Endothelial cell (in vitro differentiated cells): ENCODE measurements at regions not wholly inside any gene's neighbourhood (a gene's known extent, or its start where the extent isn't known, plus 50 kb on each side); places are given as distances from the start of the nearest gene placed in this dataset.
"Not testable (repeated sequence)": the region's sequence is repeated elsewhere in the genome, so short reads cannot be mapped to it uniquely, and the experiment has no call there.

Source experiments
- DNase-seq: peaks from one replicate; pipeline ENCODE4 v3.0.0; 2021; ENCODE audit warnings: low spot score
- H3K27ac Mint-ChIP-seq: one replicate; pipeline ENCODE4 v1.8.0; 2021; ENCODE audit warnings: mixed read lengths, inconsistent platforms; ENCODE audit not compliant: unreplicated experiment
- H3K27me3 Mint-ChIP-seq: one replicate; pipeline ENCODE4 v1.8.0; 2021; ENCODE audit warnings: mild to moderate bottlenecking, moderate library complexity, mixed read lengths, inconsistent platforms; ENCODE audit not compliant: unreplicated experiment
- H3K36me3 Mint-ChIP-seq: one replicate; pipeline ENCODE4 v1.8.0; 2021; ENCODE audit warnings: mild to moderate bottlenecking, low read depth, mixed read lengths, inconsistent platforms; ENCODE audit not compliant: unreplicated experiment
- H3K4me1 Mint-ChIP-seq: one replicate; pipeline ENCODE4 v1.8.0; 2021; ENCODE audit warnings: mild to moderate bottlenecking, mixed read lengths, inconsistent platforms; ENCODE audit not compliant: unreplicated experiment
- H3K4me3 Mint-ChIP-seq: one replicate; pipeline ENCODE4 v1.8.0; 2021; ENCODE audit warnings: mild to moderate bottlenecking, mixed read lengths, inconsistent platforms; ENCODE audit not compliant: unreplicated experiment
- H3K9me3 Mint-ChIP-seq: one replicate; pipeline ENCODE4 v1.8.0; 2021; ENCODE audit warnings: mixed read lengths, inconsistent platforms; ENCODE audit not compliant: unreplicated experiment
- TF ChIP-seq, protein P1 (sequence below): fragments of 200-600 bp; sonication (generic); IDR thresholded peaks from one replicate; pipeline ENCODE4 v1.5.0; 2021; ENCODE audit warnings: antibody characterized with exemption; ENCODE audit not compliant: unreplicated experiment

DNA sequence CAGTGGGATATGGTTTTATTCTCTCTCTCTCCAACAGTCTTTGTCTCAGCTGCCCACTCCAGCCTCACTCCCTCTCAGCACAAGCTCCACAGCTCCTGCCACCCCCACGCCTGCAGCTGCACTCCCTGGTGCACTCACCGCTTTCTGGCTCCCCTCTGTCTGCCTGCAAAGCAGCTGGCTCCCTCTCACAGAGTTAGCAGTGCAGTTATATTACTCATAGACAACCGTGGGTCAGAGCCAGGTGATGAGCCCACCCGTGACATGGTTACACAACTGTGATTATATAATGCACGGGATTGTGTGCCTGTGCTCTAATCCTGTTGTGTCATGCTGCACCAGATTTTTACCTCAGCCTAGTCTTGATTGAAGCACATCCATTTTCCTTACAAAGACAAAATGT, 276.9 kb upstream of the CHAC2 start:
- Mint-ChIP-seq H3K27me3 (peaks cover 2% of the 10 kb centered on the region), H3K36me3 (no peaks in the 10 kb centered on the region), H3K4me3 (no peak overlapping the region), H3K9me3 (no peaks in the 10 kb centered on the region), H3K4me1 (no peaks in the 10 kb centered on the region), H3K27ac (no peak overlapping the region)
- TF ChIP-seq, protein P1, sequence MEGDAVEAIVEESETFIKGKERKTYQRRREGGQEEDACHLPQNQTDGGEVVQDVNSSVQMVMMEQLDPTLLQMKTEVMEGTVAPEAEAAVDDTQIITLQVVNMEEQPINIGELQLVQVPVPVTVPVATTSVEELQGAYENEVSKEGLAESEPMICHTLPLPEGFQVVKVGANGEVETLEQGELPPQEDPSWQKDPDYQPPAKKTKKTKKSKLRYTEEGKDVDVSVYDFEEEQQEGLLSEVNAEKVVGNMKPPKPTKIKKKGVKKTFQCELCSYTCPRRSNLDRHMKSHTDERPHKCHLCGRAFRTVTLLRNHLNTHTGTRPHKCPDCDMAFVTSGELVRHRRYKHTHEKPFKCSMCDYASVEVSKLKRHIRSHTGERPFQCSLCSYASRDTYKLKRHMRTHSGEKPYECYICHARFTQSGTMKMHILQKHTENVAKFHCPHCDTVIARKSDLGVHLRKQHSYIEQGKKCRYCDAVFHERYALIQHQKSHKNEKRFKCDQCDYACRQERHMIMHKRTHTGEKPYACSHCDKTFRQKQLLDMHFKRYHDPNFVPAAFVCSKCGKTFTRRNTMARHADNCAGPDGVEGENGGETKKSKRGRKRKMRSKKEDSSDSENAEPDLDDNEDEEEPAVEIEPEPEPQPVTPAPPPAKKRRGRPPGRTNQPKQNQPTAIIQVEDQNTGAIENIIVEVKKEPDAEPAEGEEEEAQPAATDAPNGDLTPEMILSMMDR, result no peak
- DNase-seq, result no peak

DNA sequence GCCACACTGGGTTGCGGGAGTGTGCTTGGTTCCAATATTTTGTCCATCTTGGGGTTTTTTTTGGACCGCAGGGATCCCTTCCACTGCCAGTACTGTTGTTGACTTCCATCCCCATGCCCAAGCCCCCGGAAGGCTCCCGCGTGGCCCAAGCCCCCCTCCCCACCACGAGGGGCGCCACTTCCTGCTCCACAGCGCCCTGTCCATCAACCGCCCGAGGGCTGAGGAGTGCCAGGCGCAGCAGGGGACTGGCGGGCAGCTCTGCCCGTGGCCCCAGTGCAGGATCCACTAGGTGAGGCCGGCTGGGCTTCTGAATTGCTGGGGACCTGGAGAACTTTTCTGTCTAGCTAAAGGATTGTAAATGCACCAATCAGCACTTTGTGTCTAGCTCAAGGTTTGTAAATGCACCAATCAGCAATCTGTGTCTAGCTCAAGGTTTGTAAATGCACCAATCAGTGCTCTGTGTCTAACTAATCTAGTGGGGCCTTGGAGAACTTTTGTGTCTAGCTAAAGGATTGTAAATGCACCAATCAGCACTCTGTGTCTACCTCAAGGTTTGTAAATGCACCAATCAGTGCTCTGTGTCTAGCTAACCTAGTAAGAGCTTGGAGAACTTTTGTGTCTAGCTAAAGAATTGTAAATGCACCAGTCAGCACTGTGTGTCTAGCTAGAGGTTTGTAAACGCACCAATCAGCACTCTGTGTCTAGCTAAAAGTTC, 281.3 kb upstream of the CHAC2 start:
- H3K27me3 Mint-ChIP-seq, H3K4me1 Mint-ChIP-seq, H3K9me3 Mint-ChIP-seq, H3K4me3 Mint-ChIP-seq, H3K36me3 Mint-ChIP-seq, H3K27ac Mint-ChIP-seq, DNase-seq: not testable (repeated sequence)

DNA sequence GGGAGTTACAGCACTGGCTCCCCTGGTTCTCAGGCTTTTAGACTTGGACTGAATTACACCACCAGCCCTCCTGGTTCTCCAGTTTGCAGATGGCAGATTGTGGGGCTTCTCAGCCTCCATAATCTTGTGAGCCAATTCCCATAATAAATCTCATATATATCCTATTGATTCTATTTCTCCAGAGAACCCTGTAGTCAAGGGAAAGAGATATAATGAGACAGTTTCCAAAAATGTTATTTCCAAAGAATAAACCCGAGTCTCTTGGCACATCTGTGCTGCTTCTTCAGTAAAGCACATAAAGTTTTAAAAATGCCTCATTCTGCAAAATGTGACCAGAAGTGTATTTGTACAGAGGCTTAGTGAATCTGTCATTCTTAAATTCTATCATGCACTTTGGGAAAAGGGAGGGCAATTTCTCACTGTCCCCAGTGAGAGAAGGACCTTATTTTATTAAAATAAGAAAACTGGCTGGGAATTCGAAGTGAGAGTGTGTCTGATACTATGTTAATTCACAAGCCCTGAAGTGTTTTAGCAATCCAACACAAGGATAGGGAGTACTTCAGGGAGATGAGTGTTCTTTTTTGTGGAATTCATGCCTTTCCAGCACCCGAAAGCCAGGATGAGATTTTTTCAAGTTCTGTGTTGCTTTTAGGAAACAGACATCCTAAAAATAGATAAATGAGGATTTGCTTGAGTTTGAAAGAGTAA, 282.4 kb upstream of the CHAC2 start:
- TF ChIP-seq, protein P1, result no peak
- no peaks in the 10 kb centered on the region for H3K36me3 Mint-ChIP-seq
- no peaks in the 10 kb centered on the region for H3K9me3 Mint-ChIP-seq
- DNase-seq, result no peak
- H3K4me1 Mint-ChIP-seq, result no peaks in the 10 kb centered on the region
- no peaks in the 10 kb centered on the region for H3K27me3 Mint-ChIP-seq
- no peak overlapping the region for H3K27ac Mint-ChIP-seq
- no peak overlapping the region for H3K4me3 Mint-ChIP-seq

DNA sequence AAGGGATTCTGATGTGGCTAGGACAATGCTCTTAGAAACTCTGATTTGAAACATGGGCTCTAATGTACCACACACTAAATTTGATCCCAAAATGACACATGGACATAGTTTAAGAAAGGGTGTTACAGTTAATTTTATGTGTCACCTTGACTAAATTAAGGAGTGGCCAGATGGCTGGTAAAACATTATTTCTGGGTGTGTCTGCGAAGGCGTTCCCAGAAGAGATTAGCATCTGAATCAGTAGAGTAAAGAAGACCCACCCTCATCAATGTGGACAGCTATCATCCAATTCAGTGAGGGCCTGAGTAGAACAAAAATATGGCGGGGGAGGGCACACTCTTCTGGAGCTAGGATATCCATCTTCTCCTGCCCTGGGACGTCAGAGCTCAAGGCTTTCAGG, 283.1 kb upstream of the CHAC2 start:
- Mint-ChIP-seq H3K9me3 (no peaks in the 10 kb centered on the region), H3K4me1 (no peaks in the 10 kb centered on the region), H3K27me3 (no peaks in the 10 kb centered on the region), H3K27ac (no peak overlapping the region), H3K4me3 (no peak overlapping the region), H3K36me3 (no peaks in the 10 kb centered on the region)
- TF ChIP-seq, protein P1, result no peak
- no peak for DNase-seq

DNA sequence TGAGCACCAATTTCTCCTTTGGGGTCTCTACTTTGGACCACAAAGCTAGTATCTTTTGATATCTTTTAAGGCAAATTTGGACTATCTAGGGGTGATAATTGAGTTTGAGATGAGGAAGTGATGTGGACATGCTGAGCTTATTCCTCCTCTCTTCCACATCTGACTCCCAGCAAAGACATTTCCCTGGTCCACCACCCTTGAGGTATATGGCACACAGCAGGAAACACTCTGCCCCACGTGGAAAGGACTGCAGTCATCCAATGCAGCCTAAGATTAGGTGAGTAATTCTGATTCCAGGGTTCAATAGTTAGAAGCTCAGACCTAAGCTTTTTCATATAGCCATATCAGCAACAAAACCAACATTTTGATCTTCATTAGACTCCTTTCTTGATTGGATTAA, 290.1 kb upstream of the CHAC2 start:
- H3K4me1 Mint-ChIP-seq, result no peaks in the 10 kb centered on the region
- H3K36me3 Mint-ChIP-seq, result no peaks in the 10 kb centered on the region
- H3K27ac Mint-ChIP-seq, result no peak overlapping the region
- no peaks in the 10 kb centered on the region for H3K27me3 Mint-ChIP-seq
- H3K9me3 Mint-ChIP-seq, result no peaks in the 10 kb centered on the region
- TF ChIP-seq, protein P1, result no peak
- DNase-seq, result no peak
- no peak overlapping the region for H3K4me3 Mint-ChIP-seq
